DMS53 treated with DMSO at 0.1 percent for 48 hours (cell line): ENCODE measurements at regions not wholly inside any gene's neighbourhood (a gene's known extent, or its start where the extent isn't known, plus 50 kb on each side); places are given as distances from the start of the nearest gene placed in this dataset.

Source experiments
- DNase-seq: peaks from one replicate; lab custom pipeline; 2025; ENCODE audit not compliant: unreplicated experiment; lab: John Stamatoyannopoulos, UW

GRCh38 chr5:147162740-147163139 lies 72.1 kb upstream of the STK32A start:
- no peak for DNase-seq

- peak; percentile 14 for DNase-seq
Measured at GRCh38 chr5:147167529-147167928, 67.3 kb upstream of the STK32A start.

- DNase-seq, result peak; percentile 11
Measured at GRCh38 chr5:147168578-147169327, 66.1 kb upstream of the STK32A start.

GRCh38 chr5:147169399-147169798 lies 65.4 kb upstream of the STK32A start:
- DNase-seq, result peak; percentile 14

GRCh38 chr5:147169901-147170300 lies 64.9 kb upstream of the STK32A start:
- peak; percentile 42 for DNase-seq

GRCh38 chr5:147170603-147171002 lies 64.2 kb upstream of the STK32A start:
- peak; percentile 97 for DNase-seq

GRCh38 chr5:147174671-147175265 lies 60.1 kb upstream of the STK32A start:
- no peak for DNase-seq

- DNase-seq, result peak; percentile 50
Measured at GRCh38 chr5:147175516-147176097, 59.2 kb upstream of the STK32A start.

GRCh38 chr5:147176422-147176821 lies 58.4 kb upstream of the STK32A start:
- DNase-seq, result no peak

- no peak for DNase-seq
Measured at GRCh38 chr5:147177125-147177840, 57.5 kb upstream of the STK32A start.

- DNase-seq, result no peak
Measured at GRCh38 chr5:147179562-147180147, 55.2 kb upstream of the STK32A start.

- no peak for DNase-seq
Measured at GRCh38 chr5:147180751-147181150, 54.1 kb upstream of the STK32A start.
